ENCODE measurements at regions not wholly inside any gene's neighbourhood (a gene's known extent, or its start where the extent isn't known, plus 50 kb on each side); places are given as distances from the start of the nearest gene placed in this dataset.

DNA sequence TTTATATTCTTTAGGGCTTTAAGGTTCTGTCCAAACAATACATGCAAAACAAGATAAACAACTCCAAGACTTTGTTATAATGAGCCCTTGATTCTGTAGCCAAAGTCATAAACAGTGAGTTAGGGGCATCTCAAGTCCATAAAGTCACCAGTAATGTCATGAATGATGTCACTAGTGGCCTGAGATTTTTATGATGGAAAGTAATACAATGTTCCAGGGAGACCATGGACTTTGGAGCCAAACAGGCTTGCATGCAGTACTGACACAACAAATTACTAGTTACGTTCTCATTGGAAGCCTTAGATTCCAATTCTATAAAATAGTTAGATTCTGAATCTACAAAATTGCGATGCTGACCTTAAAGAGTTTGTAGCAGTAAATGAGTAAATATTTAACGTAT, 280.0 kb downstream of the HINT1 start:
- H3K27me3 ChIP-seq (ENCODE audit: control insufficient read depth in 2 of 2, insufficient read depth in 2 of 2, low read length in 2 of 2): peaks cover 0 to 2% of the 10 kb centered on the region in 2 experiments; a peak in 1 of 5 replicates
- H4K20me1 ChIP-seq (replicated peaks; ENCODE audit: control insufficient read depth, insufficient read depth, low read length): no peaks in the 10 kb centered on the region
- H3K4me1 ChIP-seq (replicated peaks in 1 of 2; ENCODE audit: control insufficient read depth in 2 of 2, insufficient read depth in 2 of 2, low read length in 2 of 2): no peaks in the 10 kb centered on the region
- no peak overlapping the region for H3K4me2 ChIP-seq (ENCODE audit: insufficient read depth, low read length)
- no peaks in the 10 kb centered on the region for H3K9me3 ChIP-seq (replicated peaks; ENCODE audit: control insufficient read depth, insufficient read depth, low read depth, low read length)
- H2AFZ ChIP-seq (ENCODE audit: low read depth, low read length): no peak overlapping the region
- no peaks in the 10 kb centered on the region for H3K9me1 ChIP-seq (ENCODE audit: control insufficient read depth, insufficient read depth, low read length)
- 2% methylated on average over 3 of the region's 3 CpGs for WGBS (ENCODE audit: insufficient coverage, low coverage, missing lambda C conversion rate)
- H3K9ac ChIP-seq (ENCODE audit: insufficient read depth in 1 of 2, low read depth in 2 of 2, low read length in 2 of 2): no peak overlapping the region
- H3K4me3 ChIP-seq: no peak overlapping the region
- DNase-seq (ENCODE audit: extremely low read depth in 1 of 4, low spot score in 3 of 4): no peak
- ATAC-seq: no peak
- no peaks in the 10 kb centered on the region for H3K36me3 ChIP-seq (ENCODE audit: control insufficient read depth, insufficient read depth, low read length)
- in situ Hi-C loops (cut with MboI) (loop anchor here (25.0 kb wide), 1 partner anchor 502 kb away; no protein-coding TSS in a partner anchor), intact Hi-C loops (cut with micrococcal nuclease) (no loop called here)
- BruUV-seq (replicated peaks): no TSS peak
- ChIA-PET CTCF (ENCODE audit: low intra/inter-chr PET ratio) (no interaction called here), POLR2A (interaction anchor here (1.4 kb wide), 1 partner anchor 10 kb away, joined by 3 read pairs; no protein-coding TSS in a partner anchor)
- FAIRE-seq: no peak
- TF ChIP-seq KDM1A (IDR thresholded peaks at IDR 0.05) (no peak), ARNT (IDR thresholded peaks at IDR 0.05) (no peak), NFYB (IDR thresholded peaks at IDR 0.05; ENCODE audit: extremely low read depth, insufficient read length) (no peak), RBM17 (IDR thresholded peaks at IDR 0.05; ENCODE audit: borderline replicate concordance, low read depth, low read length) (no peak), XRCC5 (IDR thresholded peaks at IDR 0.05; ENCODE audit: low read depth, low read length) (no peak)
- H3K27ac ChIP-seq (ENCODE audit: extremely low read depth, low read depth, low read length): no peak overlapping the region
- no peaks in the 10 kb centered on the region for H3K79me2 ChIP-seq (ENCODE audit: control insufficient read depth, insufficient read depth, low read length)

DNA sequence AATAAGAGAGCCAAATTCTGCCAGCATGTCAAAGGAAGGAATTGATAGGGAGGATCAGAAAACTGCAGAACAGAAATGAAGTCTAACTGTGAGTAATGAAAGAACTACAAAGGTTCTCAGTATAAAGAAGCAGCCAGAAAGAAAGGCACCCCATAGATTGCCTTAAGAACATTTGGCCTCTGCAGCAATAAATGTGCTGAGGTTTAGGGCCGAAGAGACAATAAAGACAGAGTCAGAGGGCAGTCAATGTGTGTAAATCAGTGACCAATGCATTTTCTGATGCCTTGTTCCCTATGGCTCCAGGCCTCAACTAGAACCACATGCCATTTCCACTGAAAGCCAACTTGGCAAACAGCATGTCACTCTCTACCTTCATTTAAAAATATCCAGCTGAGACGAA, 281.0 kb downstream of the HINT1 start:
- in situ Hi-C loops (cut with MboI): loop anchor here (25.0 kb wide), 1 partner anchor 503 kb away; no protein-coding TSS in a partner anchor
- CTCF ChIA-PET (ENCODE audit: low intra/inter-chr PET ratio): no interaction called here
- Histone ChIP-seq H3K9ac (ENCODE audit: insufficient read depth in 1 of 2, low read depth in 2 of 2, low read length in 2 of 2) (no peak overlapping the region), H3K79me2 (ENCODE audit: control insufficient read depth, insufficient read depth, low read length) (no peaks in the 10 kb centered on the region), H3K36me3 (ENCODE audit: control insufficient read depth, insufficient read depth, low read length) (no peaks in the 10 kb centered on the region), H3K4me1 (replicated peaks in 1 of 2; ENCODE audit: control insufficient read depth in 2 of 2, insufficient read depth in 2 of 2, low read length in 2 of 2) (no peaks in the 10 kb centered on the region), H4K20me1 (replicated peaks; ENCODE audit: control insufficient read depth, insufficient read depth, low read length) (no peaks in the 10 kb centered on the region), H2AFZ (ENCODE audit: low read depth, low read length) (no peak overlapping the region), H3K9me3 (replicated peaks; ENCODE audit: control insufficient read depth, insufficient read depth, low read depth, low read length) (no peaks in the 10 kb centered on the region), H3K27ac (ENCODE audit: extremely low read depth, low read depth, low read length) (no peak overlapping the region), H3K4me3 (no peak overlapping the region), H3K9me1 (ENCODE audit: control insufficient read depth, insufficient read depth, low read length) (no peaks in the 10 kb centered on the region), H3K4me2 (ENCODE audit: insufficient read depth, low read length) (no peak overlapping the region), H3K27me3 (ENCODE audit: control insufficient read depth in 2 of 2, insufficient read depth in 2 of 2, low read length in 2 of 2) (0 out of 5 replicates have a peak, but pooled peaks cover 0 to 2% of the 10 kb centered on the region in 2 experiments)
- no TSS peak for BruUV-seq (replicated peaks)
- POLR2A ChIA-PET: interaction anchor here (0.8 kb wide), 1 partner anchor 59 kb away, joined by 3 read pairs; no protein-coding TSS in a partner anchor
- 0% methylated on average over 2 of the region's 2 CpGs for WGBS (ENCODE audit: insufficient coverage, low coverage, missing lambda C conversion rate)
- FAIRE-seq (no peak), DNase-seq (ENCODE audit: extremely low read depth in 1 of 4, low spot score in 3 of 4) (no peak), ATAC-seq (no peak)
- intact Hi-C loops (cut with micrococcal nuclease): no loop called here
- TF ChIP-seq ZKSCAN8 (CRISPR knock-in tag; IDR thresholded peaks at IDR 0.05) (no peak), U2AF1 (optimal IDR thresholded peaks at IDR 0.05; ENCODE audit: low read depth, low read length) (no peak), ZNF3 (CRISPR knock-in tag; IDR thresholded peaks at IDR 0.05) (no peak), IRF2 (CRISPR knock-in tag; IDR thresholded peaks at IDR 0.05) (no peak)
- TF ChIP-seq, protein P1, sequence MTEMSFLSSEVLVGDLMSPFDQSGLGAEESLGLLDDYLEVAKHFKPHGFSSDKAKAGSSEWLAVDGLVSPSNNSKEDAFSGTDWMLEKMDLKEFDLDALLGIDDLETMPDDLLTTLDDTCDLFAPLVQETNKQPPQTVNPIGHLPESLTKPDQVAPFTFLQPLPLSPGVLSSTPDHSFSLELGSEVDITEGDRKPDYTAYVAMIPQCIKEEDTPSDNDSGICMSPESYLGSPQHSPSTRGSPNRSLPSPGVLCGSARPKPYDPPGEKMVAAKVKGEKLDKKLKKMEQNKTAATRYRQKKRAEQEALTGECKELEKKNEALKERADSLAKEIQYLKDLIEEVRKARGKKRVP (CRISPR knock-in tag; IDR thresholded peaks at IDR 0.05): no peak
- TF ChIP-seq, protein P2, sequence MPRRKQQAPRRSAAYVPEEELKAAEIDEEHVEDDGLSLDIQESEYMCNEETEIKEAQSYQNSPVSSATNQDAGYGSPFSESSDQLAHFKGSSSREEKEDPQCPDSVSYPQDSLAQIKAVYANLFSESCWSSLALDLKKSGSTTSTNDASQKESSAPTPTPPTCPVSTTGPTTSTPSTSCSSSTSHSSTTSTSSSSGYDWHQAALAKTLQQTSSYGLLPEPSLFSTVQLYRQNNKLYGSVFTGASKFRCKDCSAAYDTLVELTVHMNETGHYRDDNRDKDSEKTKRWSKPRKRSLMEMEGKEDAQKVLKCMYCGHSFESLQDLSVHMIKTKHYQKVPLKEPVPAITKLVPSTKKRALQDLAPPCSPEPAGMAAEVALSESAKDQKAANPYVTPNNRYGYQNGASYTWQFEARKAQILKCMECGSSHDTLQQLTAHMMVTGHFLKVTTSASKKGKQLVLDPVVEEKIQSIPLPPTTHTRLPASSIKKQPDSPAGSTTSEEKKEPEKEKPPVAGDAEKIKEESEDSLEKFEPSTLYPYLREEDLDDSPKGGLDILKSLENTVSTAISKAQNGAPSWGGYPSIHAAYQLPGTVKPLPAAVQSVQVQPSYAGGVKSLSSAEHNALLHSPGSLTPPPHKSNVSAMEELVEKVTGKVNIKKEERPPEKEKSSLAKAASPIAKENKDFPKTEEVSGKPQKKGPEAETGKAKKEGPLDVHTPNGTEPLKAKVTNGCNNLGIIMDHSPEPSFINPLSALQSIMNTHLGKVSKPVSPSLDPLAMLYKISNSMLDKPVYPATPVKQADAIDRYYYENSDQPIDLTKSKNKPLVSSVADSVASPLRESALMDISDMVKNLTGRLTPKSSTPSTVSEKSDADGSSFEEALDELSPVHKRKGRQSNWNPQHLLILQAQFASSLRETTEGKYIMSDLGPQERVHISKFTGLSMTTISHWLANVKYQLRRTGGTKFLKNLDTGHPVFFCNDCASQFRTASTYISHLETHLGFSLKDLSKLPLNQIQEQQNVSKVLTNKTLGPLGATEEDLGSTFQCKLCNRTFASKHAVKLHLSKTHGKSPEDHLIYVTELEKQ (CRISPR knock-in tag; IDR thresholded peaks at IDR 0.05): no peak
- TF ChIP-seq, protein P3, sequence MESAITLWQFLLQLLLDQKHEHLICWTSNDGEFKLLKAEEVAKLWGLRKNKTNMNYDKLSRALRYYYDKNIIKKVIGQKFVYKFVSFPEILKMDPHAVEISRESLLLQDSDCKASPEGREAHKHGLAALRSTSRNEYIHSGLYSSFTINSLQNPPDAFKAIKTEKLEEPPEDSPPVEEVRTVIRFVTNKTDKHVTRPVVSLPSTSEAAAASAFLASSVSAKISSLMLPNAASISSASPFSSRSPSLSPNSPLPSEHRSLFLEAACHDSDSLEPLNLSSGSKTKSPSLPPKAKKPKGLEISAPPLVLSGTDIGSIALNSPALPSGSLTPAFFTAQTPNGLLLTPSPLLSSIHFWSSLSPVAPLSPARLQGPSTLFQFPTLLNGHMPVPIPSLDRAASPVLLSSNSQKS (CRISPR knock-in tag; IDR thresholded peaks at IDR 0.05): no peak
